Iris pigment epithelial cell (primary cell): ENCODE measurements at regions not wholly inside any gene's neighbourhood (a gene's known extent, or its start where the extent isn't known, plus 50 kb on each side); places are given as distances from the start of the nearest gene placed in this dataset.
A peak's percentile ranks its signal among the peaks of the same experiment; 100 is the strongest.
"Not testable (repeated sequence)": the region's sequence is repeated elsewhere in the genome, so short reads cannot be mapped to it uniquely, and the experiment has no call there.

ENCODE experiments used
- DNase-seq: peaks from one replicate; pipeline ENCODE4 v3.0.0-alpha.2; 2011; ENCODE audit warnings: low read depth

- DNase-seq = peak; percentile 74
Observed at GRCh38 chr10:4902571-4903011, 60.6 kb upstream of the AKR1C1 start.

GRCh38 chr10:4903126-4903525 is 60.1 kb upstream of the AKR1C1 start:
- DNase-seq = not testable (repeated sequence)

- DNase-seq = not testable (repeated sequence)
Observed at GRCh38 chr10:4903675-4904074, 59.5 kb upstream of the AKR1C1 start.

- DNase-seq = no peak
Observed at GRCh38 chr10:4909118-4909517, 54.1 kb upstream of the AKR1C1 start.
